DMS 273 treated with DMSO at 0.1 percent for 48 hours (cell line): ENCODE measurements at regions not wholly inside any gene's neighbourhood (a gene's known extent, or its start where the extent isn't known, plus 50 kb on each side); places are given as distances from the start of the nearest gene placed in this dataset.

ENCODE experiments used
- DNase-seq: peaks from one replicate; lab custom pipeline; 2025; lab: John Stamatoyannopoulos, UW

DNA sequence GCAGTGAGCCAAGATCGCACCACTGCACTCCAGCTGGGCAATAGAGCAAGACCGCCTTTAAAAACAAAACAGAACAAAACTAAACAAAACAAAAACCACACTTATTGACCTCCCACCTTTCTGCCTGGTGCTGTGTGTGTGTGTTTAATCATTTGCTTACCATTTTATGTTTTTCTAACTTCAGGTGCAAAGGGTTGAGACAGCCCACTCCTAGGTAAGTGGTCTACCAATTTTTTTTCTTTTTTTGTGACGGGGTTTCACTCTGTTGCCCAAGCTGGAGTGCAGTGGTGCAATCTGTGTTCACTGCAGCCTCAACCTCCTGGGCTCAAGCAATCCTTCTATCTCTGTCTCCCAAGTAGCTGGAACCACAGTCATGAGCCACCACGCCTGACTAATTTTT, 65.8 kb downstream of the SALL1 start:
- no peak for DNase-seq

DNA sequence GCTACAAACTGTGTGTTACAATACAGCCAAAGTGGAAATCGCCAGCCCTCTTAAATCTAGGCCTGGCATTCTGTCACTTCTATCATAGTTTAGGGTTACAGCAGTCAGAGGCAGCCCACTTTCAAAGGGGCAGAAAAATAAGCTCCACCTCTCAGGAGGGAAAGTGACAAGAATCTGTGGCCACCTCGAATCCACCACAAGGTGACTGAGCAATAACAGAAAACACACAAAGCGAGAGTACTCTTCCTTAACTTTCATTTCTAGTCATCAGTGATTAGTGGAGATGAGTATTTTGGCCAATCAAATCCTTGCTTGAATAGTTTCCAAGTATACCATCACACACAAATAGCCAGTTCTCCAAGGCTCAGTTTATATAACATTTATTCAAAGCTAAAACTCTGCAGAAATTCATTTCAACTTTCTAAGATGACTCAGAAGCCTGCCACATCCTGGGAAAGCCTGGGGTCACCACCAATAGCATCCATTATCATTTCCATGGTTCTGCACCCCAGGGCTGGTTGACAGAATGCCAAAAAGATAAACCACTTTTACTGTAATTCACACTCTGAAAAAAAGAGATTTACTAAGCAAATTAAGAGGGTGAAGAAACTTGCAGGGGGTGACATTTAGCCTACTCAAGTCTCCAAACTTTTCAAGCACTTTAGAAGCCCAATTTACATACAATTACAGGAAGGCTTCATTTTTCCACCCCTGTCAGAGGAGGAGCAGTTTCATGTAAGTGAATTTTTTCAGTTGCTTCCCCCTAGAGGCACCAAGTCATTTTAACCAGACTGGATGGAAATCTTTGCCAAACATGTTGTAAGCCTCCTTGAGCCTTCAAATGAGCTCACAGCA, 66.8 kb downstream of the SALL1 start:
- DNase-seq, result no peak

DNA sequence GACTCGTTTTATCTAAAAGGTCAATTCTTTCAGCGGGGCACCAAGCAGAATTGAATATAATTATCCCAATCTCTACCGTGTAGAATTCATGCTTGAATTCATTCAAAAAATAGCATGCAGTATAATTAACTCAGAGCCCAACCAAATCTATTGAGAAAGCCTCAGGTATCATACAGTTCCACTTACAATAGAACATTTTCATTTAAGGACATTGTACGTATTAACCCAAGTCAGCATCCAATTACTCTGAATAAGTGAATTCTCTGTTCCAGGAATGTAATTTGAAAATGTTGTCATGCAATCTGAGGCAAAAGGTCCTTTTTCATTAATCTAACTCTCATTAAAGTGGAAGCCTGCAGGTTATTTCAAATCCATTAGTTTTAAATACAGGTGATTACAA, 78.5 kb downstream of the SALL1 start:
- no peak for DNase-seq

DNA sequence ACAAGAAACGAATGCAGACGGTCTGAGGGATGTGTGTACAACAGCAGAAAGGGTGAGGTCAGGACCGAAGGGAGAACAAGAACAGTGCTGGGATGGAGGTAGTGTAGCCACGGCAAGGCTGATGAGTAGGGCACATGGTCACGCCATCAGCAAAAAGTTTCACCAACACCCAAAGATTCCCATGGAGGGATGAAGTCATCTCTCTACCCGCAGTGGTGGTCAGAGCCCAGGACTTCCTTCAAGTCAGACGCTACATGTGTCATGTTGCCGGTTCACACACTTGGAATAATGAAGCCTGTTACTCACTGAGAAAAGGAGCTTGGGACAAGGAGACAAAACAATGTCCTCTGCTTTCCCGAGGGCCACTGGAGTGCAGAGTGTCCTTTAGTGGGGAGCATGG, 79.7 kb downstream of the SALL1 start:
- DNase-seq, result no peak

DNA sequence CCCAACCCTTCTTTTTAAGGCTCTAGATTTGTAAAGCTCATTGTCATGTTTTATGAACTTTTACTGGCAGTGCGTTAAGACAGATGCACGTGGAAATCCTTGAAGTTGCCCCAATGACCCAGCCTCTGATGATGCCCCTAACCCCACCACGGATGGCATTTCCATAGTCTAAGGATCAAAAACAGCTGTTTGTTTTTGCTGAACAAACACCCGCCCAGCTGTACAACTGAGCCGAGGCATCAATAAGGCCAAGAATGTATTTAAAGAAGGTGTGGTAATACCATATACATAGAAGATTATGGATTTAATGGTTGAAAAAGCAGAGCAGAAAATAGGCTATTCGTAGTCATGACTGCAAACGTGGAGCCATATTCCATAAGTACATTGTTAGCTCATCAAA, 83.7 kb downstream of the SALL1 start:
- no peak for DNase-seq

DNA sequence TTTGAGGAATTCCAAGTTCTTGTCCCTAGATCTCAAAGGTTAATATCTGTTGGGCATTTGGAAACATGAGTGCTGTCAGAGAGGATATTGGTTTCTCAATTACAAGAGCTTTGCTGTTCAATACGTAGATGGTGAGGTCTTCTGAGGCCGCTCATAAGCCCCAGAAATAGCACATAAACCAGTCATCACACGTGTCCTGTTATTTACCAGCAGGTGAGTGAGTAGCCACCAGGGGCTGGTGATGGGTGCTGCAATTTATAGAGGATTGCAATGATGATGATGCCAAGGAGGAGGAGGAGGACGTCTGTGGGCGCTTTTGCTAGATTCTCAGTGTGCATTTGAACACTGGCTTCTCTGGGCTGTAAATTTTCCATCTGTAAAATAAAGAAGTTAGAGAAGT, 89.0 kb downstream of the SALL1 start:
- DNase-seq, result no peak

DNA sequence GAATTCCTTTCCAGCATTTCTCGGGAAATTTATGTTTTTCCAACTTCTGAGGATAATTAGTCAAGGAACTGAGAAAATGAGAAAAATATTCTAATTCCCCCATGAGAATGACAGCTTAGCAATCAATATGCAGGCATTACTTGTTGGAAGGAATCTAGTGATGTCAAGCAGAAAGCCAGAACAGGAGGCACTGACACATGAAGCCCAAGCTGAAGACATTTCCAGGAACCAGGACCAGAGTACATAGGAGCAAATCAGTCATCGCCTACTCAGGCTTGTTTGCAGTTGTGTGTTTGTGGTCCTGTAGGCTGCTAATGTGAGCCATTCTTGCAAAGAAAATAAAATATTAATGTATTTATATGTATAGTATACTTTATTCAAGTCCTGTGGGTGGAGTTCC, 89.7 kb downstream of the SALL1 start:
- no peak for DNase-seq

DNA sequence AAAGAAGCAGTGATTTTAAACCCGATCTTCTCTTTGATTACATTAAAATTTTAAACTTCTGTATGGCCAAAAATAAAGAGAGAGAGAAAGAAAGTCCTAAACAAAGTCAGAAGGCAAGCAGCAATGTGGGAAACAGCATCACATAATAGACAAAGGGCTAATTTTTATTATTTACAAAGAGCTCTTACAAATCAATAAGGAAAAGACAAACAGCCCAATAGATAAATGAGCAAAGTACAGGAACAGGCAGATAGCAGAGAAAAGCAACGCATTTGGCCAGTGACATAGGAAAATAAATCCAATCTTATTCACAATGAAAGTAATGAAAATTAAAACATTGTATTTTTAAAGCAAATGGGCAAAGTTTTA, 93.1 kb downstream of the SALL1 start:
- no peak for DNase-seq

DNA sequence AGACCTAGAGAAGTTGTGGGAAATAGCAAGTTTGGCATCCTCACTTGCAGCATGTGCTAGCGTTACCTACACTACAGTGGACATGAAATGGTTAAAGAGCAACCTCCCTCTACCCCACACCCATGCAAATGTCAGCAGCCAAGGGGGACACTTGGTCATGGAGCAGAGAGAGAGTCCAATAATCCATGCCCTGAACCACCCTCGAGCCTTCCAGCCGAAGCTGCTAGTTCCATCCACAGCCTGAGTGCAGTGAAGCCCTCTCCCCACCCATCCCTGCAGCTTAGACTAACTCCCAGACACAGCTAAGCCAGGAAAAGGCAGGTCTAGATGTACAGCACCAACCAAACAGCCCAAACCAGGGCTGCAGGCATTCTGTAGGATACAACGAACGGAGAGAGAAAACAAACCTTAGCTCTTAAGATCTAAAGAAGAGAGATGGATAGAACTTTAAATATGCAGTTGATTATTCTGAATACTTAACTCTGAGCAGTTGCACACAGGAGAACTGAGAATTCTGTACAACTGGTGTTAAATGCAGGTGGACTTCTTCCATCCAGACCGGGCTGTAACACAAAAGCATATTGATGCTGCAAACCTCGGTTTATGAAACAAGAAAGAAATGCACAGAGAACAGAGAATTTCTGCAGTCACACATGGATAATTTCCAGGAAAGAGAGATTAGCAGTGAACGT, 93.8 kb downstream of the SALL1 start:
- DNase-seq, result no peak

DNA sequence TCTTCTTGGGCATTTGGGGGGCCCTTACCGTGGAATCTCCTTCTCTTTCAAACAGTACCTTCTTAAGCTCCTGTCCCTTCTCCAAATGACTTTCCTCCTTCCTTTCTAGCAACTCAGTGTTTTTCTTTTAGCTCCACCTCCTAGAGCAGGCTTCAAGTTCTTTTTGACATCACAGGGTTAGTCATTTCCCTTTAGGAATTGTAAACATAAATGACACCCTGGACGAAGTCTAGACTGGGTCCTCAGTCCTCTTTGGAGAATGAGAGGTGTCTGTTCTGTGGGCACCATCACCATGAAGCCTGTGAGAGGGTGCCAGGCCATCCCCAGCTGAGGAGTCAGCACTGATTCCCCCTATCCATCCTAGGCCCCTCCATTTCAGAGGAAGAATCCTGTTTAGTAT, 94.7 kb downstream of the SALL1 start:
- no peak for DNase-seq

DNA sequence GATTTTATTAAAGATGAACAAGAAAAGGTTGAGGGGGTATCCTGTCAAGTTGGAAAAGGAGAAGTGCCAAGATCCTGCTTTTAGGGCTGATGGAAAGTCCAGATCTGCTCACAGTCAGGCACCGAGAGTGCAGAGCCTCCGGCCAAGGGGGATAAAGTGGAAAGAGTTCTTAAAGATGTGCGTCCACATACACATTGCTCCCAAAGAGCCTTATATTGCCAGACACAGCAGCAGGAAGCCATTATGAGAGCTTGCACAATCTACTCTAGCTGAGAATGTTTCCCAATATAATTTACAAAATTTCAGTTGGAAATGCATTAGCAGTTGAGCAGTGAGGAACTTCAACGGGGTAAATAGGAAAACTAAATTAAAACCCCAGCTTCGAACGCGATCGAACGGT, 95.6 kb downstream of the SALL1 start:
- no peak for DNase-seq

DNA sequence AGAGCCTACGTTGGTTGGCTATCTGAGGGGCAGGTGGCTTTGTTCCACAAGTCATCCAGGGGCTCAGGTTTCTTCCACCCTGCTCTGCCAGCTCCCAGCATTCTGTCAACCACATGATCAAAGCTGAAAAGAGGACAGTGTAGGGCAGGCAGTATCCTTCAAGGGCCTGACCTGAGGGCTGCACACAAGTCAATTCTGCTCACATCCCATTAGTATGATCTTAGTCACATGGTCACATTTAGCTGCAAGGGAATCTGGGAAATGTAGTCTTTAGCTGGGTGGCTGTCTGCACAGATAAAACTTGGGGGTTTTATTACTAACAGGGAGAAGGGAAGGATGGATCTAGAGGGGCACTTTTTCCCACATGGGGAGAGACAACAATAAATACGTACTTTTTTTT, 97.3 kb downstream of the SALL1 start:
- no peak for DNase-seq

DNA sequence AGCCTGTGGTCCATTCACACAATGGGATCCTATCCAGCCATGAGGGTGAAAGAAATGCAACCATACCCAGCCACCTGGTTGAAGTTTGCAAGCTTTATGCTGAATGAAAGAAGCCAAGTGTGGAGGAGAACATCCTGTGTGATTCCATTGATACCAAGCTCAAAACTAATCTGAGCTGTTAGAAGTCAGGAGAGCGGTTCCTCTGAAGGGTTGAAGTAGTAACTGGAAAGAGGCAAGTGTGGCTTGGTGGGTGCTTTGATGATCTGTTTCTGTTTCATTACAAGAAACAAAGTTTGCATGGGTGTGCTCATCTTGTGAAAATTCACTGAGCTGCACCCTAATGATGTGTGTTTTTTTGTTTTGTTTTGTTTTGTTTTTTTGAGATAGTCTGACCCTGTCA, 99.4 kb downstream of the SALL1 start:
- no peak for DNase-seq

DNA sequence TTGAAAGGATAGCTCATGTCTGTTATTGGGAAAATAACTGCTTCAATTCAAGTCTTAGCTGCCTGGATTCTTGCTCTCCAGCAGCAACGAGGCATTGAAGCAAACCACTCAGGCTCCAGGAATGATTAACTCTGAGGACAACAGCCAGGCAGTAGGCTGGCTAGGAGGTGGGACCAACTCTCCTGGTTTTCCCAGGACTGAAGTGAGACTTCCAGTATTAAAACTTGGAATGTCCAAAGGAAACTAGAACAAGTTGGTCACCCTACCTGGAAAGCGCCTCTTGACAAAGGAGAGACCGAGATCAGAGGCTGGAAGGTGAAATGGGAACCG, 100.7 kb downstream of the SALL1 start:
- no peak for DNase-seq

DNA sequence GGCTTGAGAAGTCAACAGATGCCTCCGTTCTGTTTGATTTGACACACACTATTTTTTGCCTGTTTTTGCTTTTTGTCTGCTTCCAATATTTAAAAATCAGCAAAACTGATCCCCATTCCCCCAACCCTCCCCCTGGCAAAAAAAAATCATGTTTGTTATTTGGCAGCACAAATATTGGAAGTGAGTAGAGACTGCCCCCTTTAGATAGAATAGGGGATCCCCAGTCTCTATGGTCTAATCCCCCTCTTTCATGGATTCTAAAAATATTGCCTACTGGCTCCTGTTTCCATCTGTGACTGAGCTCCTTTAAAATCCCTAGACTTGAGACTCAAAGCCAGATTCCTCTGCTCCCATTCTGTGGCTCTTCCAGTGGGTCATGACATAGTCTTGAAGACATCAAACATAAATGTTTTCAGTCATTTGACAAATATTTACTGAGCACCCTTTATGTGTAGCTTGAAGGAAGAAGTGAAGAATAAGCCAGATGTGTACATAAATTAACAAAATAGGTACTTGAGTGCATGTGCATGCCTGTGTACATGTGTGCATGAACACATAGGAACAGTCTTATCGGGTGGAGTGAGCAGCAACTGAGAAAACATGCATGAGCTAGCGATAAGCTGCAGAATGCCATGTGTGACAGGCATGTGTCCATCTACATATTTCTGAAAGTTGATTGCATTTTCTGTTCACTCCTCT, 101.2 kb downstream of the SALL1 start:
- no peak for DNase-seq

DNA sequence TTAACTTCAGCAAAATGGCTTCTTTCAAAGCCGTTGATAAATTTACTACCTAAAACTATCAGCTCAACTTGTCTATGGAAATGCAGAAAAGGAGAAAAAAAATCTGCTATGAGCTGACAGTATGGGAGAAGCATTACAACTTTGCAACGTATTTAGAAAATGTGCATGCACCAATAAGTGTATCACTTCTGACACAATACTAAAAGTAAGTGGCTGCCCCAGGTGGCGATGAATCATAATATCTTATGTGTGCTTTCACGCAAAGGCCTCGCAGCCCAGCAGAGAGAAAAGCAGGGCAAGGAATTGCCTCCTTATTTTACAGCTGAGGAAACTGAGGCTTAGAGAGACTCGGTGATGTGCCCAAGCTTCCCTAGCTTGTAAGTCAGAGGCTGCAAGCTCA, 101.8 kb downstream of the SALL1 start:
- no peak for DNase-seq

DNA sequence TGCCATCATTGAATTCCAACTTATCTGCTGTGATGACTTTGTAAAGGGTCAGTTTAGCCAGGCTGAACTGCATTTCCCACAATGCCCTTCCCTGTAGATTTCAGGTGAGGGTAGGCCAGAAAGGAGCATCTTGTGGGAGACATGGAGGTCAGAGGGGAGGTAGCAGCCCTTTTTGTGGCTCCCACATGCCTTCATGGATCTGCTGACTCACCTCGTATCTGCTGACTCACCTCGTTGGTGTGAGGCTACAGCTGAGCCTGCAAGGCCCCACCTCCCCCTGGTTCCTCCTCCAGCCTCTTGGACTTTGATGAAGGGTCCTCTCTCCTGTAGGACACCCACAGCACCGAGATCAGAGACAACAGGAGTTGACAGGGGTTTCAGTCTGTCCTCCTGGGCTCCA, 102.5 kb downstream of the SALL1 start:
- no peak for DNase-seq

DNA sequence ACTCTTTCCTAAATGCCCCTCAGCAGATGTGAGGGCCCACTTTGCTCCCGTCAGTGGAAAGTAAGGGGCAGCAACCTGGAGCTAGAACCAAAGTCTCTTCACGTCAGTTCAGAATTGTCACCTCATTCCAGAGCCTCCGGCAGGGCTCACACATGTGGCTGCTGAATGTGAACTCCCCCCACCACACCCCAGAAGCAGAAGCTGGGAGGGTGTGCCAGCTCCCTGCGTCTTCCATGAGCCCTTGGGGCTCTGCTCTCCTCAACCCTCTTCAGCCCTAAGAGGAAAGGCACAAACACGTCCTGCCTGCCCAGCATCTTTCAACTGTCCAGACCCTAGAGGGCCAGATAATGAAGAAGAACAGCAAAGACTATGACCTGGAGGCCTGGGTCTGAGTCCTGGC, 105.3 kb downstream of the SALL1 start:
- DNase-seq, result no peak

DNA sequence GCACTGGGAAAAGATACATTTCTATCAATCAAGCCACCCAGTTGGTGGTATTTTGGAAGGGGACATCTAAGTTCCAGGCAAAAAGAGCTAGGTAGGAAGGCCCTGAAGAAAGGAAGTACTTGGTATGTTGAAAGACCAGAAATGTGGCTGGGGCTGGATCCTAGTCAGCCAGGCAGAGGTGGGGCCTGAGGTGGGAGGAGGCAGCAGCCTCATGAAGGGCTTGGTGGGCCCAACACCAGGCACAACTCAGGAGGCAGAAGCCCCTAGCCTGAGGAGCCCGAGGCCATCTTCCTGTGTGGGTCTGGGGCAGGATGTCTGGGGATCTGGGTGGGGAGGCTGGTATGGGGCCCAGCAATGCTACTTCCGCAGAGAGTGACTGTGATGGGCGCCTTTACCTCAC, 105.9 kb downstream of the SALL1 start:
- DNase-seq, result no peak

DNA sequence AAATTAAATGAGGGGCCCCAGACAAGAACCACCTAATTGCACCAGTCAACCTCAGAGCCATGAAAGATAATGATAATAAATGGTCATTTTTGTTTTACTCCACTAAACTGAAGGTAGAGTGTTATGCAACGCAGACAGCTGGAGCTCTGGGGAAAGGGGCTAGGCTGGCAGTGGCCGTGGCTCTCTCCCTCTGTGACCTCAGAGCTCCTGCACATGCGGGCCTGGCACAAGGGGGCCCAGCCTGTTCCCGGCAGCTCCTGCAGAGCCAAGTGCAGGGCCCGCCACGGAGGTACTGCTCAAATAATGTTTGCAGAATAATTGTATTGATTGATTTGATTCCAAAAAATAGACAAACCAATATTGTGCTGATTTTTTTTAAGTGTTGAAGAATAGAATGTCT, 109.5 kb downstream of the SALL1 start:
- no peak for DNase-seq

DNA sequence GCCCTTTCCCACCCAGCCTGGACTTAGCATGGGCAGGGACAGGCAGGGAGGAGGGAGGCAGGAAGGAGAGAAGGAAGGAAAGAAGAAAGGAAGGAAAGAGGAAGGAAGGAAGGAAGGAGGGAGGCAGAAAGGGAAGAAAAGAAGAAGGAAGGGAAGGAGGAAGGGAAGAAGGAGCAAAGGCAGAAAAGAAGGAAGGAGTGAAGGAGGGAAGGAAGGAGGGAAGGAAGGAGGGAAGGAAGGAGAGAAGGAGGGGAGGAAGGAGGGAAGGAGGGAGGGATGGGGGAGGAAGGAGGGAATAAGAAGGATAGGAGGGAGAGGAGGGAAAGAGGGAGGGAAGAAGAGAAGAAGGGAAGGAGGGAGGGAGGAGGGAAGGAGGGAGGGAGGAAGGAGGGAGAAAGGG, 110.4 kb downstream of the SALL1 start:
- DNase-seq, result no peak

DNA sequence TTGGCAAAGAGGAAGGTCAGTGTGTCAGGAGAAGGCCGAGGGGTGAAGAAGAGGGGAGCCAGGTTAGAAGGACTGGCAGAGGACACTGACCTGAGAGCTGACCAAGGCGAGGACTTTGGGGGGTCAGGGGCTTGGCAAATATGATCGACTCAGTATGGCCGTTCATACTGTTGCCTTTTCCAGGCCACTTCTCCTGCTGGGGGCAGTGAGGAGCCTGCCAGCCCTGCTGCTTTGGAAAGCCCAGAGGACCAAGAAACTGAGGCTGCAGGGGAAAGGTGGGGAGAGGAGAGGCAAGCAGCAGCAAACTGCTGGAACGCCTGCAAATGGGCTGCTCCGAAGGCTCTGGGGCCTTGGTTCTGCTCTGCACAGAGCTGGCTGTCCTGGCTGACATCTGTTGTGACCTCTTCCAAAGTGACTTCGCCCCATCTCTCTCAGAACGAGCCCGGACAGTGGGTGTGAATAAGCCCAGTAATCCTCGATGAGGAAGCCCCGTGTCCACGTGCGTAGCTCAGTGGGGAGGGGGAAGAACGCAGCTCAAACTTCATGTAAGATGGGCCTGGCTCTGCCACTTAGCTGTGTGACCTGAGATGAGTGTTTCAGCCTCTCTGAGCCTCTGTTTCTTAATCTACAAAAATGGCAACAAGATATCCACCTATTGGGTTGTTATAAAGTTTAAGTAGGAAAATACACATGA, 111.3 kb downstream of the SALL1 start:
- no peak for DNase-seq

DNA sequence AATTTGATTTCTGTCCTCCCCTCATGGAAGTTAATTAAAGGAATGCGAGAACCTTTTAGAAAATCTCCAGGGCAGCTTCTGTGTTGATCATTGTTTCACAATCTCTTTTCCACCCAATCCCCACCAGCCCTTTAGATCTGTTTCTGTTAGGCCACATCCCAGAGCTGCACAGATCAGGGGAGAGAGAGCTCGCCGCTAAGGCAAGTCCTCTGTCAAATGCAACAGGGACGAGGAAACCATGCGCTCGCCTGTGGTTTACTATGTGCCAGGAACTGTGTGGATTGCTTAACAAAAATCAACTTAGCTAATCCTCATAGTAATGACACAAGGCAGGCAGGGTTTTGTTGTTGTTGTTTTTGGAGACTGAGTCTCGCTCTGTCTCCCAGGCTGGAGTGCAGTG, 115.4 kb downstream of the SALL1 start:
- no peak for DNase-seq
